Smooth muscle cell (in vitro differentiated cells): ENCODE measurements at regions not wholly inside any gene's neighbourhood (a gene's known extent, or its start where the extent isn't known, plus 50 kb on each side); places are given as distances from the start of the nearest gene placed in this dataset.

Experiments
- DNase-seq: peaks from one replicate; lab custom pipeline; 2025; ENCODE audit not compliant: unreplicated experiment; lab: John Stamatoyannopoulos, UW
- H2AFZ ChIP-seq: fragments of 200-600 bp; sonication (generic); 2 replicates; pipeline ENCODE4 v1.6.0; 2016; ENCODE audit warnings: antibody characterized with exemption, low read depth, mild to moderate bottlenecking
- H3F3A ChIP-seq: fragments of 200-600 bp; sonication (generic); 2 replicates; pipeline ENCODE4 v1.6.0; 2017; ENCODE audit warnings: antibody characterized with exemption, low read depth
- H3K27ac ChIP-seq: fragments of 200-600 bp; sonication (generic); 2 replicates; pipeline ENCODE4 v1.5.1; 2016; ENCODE audit warnings: low read depth, mild to moderate bottlenecking
- H3K27me3 ChIP-seq: fragments of 200-600 bp; sonication (generic); 2 replicates; pipeline ENCODE4 v1.6.1; 2016; ENCODE audit warnings: low read depth, mild to moderate bottlenecking
- H3K36me3 ChIP-seq: fragments of 200-600 bp; sonication (generic); 2 replicates; pipeline ENCODE4 v1.5.1; 2016; ENCODE audit warnings: low read depth
- H3K4me1 ChIP-seq: fragments of 200-600 bp; sonication (generic); 2 replicates; pipeline ENCODE4 v1.5.1; 2016; ENCODE audit warnings: low read depth
- H3K4me2 ChIP-seq: fragments of 200-600 bp; sonication (generic); 2 replicates; pipeline ENCODE4 v1.6.0; 2016; ENCODE audit warnings: mild to moderate bottlenecking
- H3K4me3 ChIP-seq: fragments of 200-600 bp; sonication (generic); 2 replicates; pipeline ENCODE4 v1.5.1; 2016; ENCODE audit warnings: mild to moderate bottlenecking
- H3K79me2 ChIP-seq: fragments of 200-600 bp; sonication (generic); 2 replicates; pipeline ENCODE4 v1.6.0; 2016; ENCODE audit warnings: low read depth, mild to moderate bottlenecking
- H3K9ac ChIP-seq: fragments of 200-600 bp; sonication (generic); 2 replicates; pipeline ENCODE4 v1.6.0; 2016; ENCODE audit warnings: low read depth
- H3K9me3 ChIP-seq: fragments of 200-600 bp; sonication (generic); replicated peaks from 2 replicates; pipeline ENCODE4 v1.5.1; 2016; ENCODE audit warnings: low read depth
- H4K20me1 ChIP-seq: fragments of 200-600 bp; sonication (generic); 2 replicates; pipeline ENCODE4 v1.6.0; 2016; ENCODE audit warnings: low read depth
- WGBS: methylation state at CpG from one replicate; pipeline ENCODE4 v1.1.7; 2016; ENCODE audit warnings: low lambda C conversion rate; 5-methylcytosine and 5-hydroxymethylcytosine counted together
- TF ChIP-seq, protein P1 (sequence below): fragments of 200-600 bp; sonication (generic); IDR thresholded peaks from 2 replicates; pipeline ENCODE4 v1.5.1; 2017; ENCODE audit warnings: borderline replicate concordance, mild to moderate bottlenecking, antibody characterized with exemption; ENCODE audit not compliant: insufficient read depth, poor library complexity, severe bottlenecking

DNA sequence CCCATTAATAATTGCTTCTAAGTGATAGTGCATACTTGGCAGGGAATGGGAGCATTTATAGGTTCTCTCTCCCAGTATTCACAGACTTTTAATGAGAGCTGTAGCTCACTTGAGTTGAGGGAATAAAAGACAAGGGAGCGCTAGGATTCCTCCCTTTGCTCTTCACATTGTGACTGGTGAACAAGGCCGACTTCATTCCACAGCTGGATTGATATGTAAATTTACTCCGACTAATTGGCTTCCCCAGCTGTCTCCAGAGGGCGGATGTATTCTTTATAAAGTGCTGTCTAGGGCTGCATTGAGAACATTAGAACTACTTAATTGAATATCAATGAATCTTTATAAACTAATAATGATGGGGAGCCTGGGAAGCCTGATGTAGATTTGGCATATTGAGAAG lies 63.4 kb downstream of the GPR50 start:
- Histone ChIP-seq H3K4me1 (peaks cover 4% of the 10 kb centered on the region), H3K9ac (no peak overlapping the region), H3K36me3 (no peaks in the 10 kb centered on the region), H3K9me3 (no peaks in the 10 kb centered on the region), H3K4me3 (no peak overlapping the region), H3K27ac (no peak overlapping the region), H3K27me3 (no peaks in the 10 kb centered on the region), H3K79me2 (no peaks in the 10 kb centered on the region), H3K4me2 (no peak overlapping the region), H3F3A (no peaks in the 10 kb centered on the region), H2AFZ (no peak overlapping the region), H4K20me1 (no peaks in the 10 kb centered on the region)
- WGBS: 36% methylated on average over 4 of the region's 4 CpGs
- TF ChIP-seq, protein P1, sequence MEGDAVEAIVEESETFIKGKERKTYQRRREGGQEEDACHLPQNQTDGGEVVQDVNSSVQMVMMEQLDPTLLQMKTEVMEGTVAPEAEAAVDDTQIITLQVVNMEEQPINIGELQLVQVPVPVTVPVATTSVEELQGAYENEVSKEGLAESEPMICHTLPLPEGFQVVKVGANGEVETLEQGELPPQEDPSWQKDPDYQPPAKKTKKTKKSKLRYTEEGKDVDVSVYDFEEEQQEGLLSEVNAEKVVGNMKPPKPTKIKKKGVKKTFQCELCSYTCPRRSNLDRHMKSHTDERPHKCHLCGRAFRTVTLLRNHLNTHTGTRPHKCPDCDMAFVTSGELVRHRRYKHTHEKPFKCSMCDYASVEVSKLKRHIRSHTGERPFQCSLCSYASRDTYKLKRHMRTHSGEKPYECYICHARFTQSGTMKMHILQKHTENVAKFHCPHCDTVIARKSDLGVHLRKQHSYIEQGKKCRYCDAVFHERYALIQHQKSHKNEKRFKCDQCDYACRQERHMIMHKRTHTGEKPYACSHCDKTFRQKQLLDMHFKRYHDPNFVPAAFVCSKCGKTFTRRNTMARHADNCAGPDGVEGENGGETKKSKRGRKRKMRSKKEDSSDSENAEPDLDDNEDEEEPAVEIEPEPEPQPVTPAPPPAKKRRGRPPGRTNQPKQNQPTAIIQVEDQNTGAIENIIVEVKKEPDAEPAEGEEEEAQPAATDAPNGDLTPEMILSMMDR: no peak
- DNase-seq: no peak

DNA sequence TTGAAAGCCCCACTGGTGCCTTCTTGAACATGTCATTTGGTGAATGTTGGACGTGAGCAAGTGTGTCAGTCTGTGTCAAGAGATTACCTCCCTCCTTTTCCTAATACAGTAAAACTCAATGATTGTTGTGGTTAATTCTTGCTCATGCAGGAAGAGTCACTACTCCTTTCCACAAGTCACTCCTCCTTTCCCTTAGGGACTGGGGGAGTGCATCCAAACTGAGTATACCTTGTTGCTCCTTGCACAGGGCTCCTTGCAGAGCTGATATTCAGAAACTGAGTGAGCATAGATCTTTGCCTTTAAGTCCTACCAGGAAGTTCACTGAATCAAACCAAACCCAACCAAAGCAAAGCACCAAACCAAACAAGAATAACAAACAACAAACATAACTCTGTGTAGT lies 63.9 kb downstream of the GPR50 start:
- H2AFZ ChIP-seq: no peak overlapping the region
- no peak overlapping the region for H3K27ac ChIP-seq
- TF ChIP-seq, protein P1: no peak
- no peaks in the 10 kb centered on the region for H3K79me2 ChIP-seq
- no peak overlapping the region for H3K4me2 ChIP-seq
- H3K27me3 ChIP-seq: no peaks in the 10 kb centered on the region
- H3K4me3 ChIP-seq: no peak overlapping the region
- H3K36me3 ChIP-seq: no peaks in the 10 kb centered on the region
- no peaks in the 10 kb centered on the region for H3K9me3 ChIP-seq
- DNase-seq: no peak
- H3K9ac ChIP-seq: no peak overlapping the region
- 38% methylated on average over 1 of the region's 1 CpG for WGBS
- no peaks in the 10 kb centered on the region for H3F3A ChIP-seq
- H3K4me1 ChIP-seq: peaks cover 4% of the 10 kb centered on the region
- H4K20me1 ChIP-seq: no peaks in the 10 kb centered on the region

DNA sequence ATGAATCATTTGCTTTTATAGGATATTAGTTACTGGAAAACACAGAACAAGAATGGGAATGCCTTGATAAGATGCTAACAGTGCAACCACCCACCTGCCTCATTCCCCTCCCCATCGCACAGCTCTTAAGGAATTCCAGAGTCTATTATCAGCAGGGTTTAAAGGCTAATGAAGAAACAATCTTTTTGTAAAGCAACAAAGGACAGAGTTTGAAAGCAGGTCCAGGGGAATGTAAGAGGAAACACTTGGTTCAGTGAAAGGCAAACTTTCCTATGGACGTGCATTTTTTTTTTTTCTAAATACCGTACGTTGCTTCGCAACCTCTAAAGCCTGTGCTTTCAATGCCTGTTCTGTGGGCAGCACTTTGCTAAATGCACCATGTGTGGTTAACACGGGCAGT lies 92.5 kb downstream of the GPR50 start:
- Histone ChIP-seq H3K79me2 (no peaks in the 10 kb centered on the region), H3K4me1 (peaks cover 3% of the 10 kb centered on the region), H3K9me3 (no peaks in the 10 kb centered on the region), H3K4me3 (no peak overlapping the region), H3K4me2 (no peak overlapping the region), H3K36me3 (no peaks in the 10 kb centered on the region), H2AFZ (no peak overlapping the region), H3K27me3 (no peaks in the 10 kb centered on the region), H3K9ac (no peak overlapping the region), H3F3A (no peaks in the 10 kb centered on the region), H3K27ac (no peak overlapping the region), H4K20me1 (no peaks in the 10 kb centered on the region)
- WGBS: 71% methylated on average over 6 of the region's 6 CpGs
- DNase-seq: no peak
- TF ChIP-seq, protein P1: no peak

DNA sequence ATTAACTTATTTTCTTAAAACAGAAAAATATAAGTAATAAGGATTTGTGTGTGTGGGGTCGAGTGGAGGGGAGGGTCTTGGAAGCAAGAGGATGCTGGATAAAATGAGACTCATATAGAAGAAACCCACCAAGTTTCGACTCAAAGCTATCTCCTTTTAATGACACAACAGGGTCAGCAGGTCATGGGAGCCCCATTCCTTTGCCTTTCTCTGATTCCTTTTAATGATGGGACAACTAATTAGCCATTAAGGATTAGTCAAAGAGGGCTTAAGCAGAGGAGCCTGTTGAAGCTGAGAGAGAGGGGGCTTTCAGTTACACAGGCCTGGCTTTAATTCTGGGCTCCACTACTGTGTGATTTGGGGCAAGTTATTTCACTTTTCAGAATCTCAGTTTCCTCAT lies 102.8 kb downstream of the GPR50 start:
- Histone ChIP-seq H3K27me3 (no peaks in the 10 kb centered on the region), H3K27ac (no peak overlapping the region), H3K4me1 (peaks cover 3% of the 10 kb centered on the region), H2AFZ (no peak overlapping the region), H3K9me3 (peaks cover 3% of the 10 kb centered on the region), H3K4me3 (no peak overlapping the region), H3K36me3 (no peaks in the 10 kb centered on the region), H3K4me2 (no peak overlapping the region), H3K79me2 (no peaks in the 10 kb centered on the region), H3F3A (no peaks in the 10 kb centered on the region), H4K20me1 (no peaks in the 10 kb centered on the region), H3K9ac (no peak overlapping the region)
- WGBS: 55% methylated on average over 2 of the region's 2 CpGs
- no peak for DNase-seq
- TF ChIP-seq, protein P1: no peak
